Left ventricle myocardium inferior (tissue), 1 donor: ENCODE measurements at regions not wholly inside any gene's neighbourhood (a gene's known extent, or its start where the extent isn't known, plus 50 kb on each side); places are given as distances from the start of the nearest gene placed in this dataset.

Experiments used
- DNase-seq: peaks from one replicate; pipeline ENCODE4 v3.0.0-alpha.2; 2020
- H3K27ac ChIP-seq: fragments of 200-600 bp; replicated peaks from 2 replicates; pipeline ENCODE4 v1.8.0; 2021
- H3K27me3 ChIP-seq: fragments of 200-600 bp; 2 replicates; pipeline ENCODE4 v1.8.0; 2021; ENCODE audit warnings: low read depth
- H3K36me3 ChIP-seq: fragments of 200-600 bp; 2 replicates; pipeline ENCODE4 v1.8.0; 2021
- H3K4me1 ChIP-seq: fragments of 200-600 bp; 2 replicates; pipeline ENCODE4 v1.8.0; 2021
- H3K4me3 ChIP-seq: fragments of 200-600 bp; 2 replicates; pipeline ENCODE4 v1.8.0; 2021; ENCODE audit warnings: mild to moderate bottlenecking, moderate library complexity
- H3K9me3 ChIP-seq: fragments of 200-600 bp; replicated peaks from 2 replicates; pipeline ENCODE4 v1.8.0; 2021
- CTCF ChIP-seq: fragments of 200-600 bp; IDR thresholded peaks from 2 replicates; pipeline ENCODE4 v1.8.0; 2021; ENCODE audit warnings: antibody characterized with exemption, mild to moderate bottlenecking, borderline replicate concordance
- intact Hi-C: fragments of 100-400 bp; cut with micrococcal nuclease; formaldehyde crosslinking; loops from one replicate; pipeline ENCODE4 v1.11.0; 2022
- donor health status: DM: no; HTN: yes; CAD: no; lungs with severe emphysema.

DNA sequence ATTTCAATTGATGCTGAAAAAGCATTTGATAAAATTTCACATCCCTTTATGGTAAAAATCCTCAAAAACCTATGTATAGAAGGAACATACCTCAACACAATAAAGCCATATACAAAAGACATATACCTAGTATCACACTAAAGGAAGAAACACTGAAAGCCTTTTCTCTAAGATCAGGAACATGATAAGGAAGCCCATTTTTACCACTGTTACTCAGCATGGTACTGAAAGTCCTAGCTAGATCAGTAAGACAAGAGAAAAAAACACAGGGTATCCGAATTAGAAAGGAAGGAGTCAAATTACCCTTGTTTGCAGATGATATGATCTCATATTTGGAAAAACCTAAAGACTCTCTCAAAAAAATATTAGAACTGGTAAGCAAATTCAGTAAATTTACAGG is 350.2 kb upstream of the PDE4D start:
- intact Hi-C loops = no loop called here
- H3K27me3 ChIP-seq = no peaks in the 10 kb centered on the region
- no peaks in the 10 kb centered on the region for H3K36me3 ChIP-seq
- H3K4me3 ChIP-seq = no peak overlapping the region
- no peak for TF ChIP-seq CTCF
- H3K4me1 ChIP-seq = no peaks in the 10 kb centered on the region
- H3K27ac ChIP-seq = no peak overlapping the region
- peaks cover 61% of the 10 kb centered on the region for H3K9me3 ChIP-seq
- DNase-seq = no peak

DNA sequence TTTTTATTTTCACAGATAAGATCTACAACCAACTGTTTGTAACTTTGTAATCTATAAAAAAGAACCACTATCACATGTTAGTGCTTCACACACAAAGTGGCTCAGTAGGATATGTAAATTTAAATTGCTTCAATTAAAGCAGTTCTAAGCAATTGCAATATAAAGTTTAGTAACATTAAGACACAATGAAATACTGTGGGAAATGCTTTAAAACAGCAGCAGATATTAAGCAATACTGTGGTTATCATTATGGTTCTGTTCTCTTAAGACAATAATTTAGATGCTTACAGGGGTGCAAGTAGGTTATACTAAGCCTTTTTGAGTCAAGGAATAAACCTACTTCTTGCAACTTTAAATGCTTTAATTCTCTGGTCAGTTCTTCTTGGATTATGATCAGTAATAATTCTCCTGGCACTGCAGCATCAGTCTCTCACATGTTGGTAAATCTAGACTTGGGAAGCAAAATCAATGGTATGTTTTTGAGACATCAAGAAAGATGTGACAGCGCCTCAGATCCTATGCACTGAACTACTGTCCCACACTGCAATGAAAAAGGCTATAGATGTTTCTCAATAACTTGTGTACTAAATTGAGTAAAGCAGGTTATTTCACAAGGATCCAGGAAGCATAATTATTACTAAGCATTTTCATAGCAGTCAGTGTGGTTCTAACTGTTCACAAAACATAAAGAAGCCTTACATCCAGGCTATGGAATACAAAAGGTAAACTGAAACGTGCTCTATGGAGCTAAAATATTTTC is 338.7 kb upstream of the PDE4D start:
- H3K36me3 ChIP-seq = no peaks in the 10 kb centered on the region
- intact Hi-C loops = no loop called here
- no peak overlapping the region for H3K27ac ChIP-seq
- H3K4me3 ChIP-seq = no peak overlapping the region
- H3K4me1 ChIP-seq = no peaks in the 10 kb centered on the region
- DNase-seq = no peak
- H3K27me3 ChIP-seq = no peaks in the 10 kb centered on the region
- no peak for TF ChIP-seq CTCF
- peaks cover 4% of the 10 kb centered on the region for H3K9me3 ChIP-seq

- no peak overlapping the region for H3K27ac ChIP-seq
- intact Hi-C loops = no loop called here
- H3K9me3 ChIP-seq = no peaks in the 10 kb centered on the region
- DNase-seq = no peak
- H3K4me3 ChIP-seq = no peak overlapping the region
- H3K36me3 ChIP-seq = no peaks in the 10 kb centered on the region
- H3K4me1 ChIP-seq = no peaks in the 10 kb centered on the region
- no peaks in the 10 kb centered on the region for H3K27me3 ChIP-seq
- no peak for TF ChIP-seq CTCF
Measured at GRCh38 chr5:60230456-60230855, 336.9 kb upstream of the PDE4D start.

DNA sequence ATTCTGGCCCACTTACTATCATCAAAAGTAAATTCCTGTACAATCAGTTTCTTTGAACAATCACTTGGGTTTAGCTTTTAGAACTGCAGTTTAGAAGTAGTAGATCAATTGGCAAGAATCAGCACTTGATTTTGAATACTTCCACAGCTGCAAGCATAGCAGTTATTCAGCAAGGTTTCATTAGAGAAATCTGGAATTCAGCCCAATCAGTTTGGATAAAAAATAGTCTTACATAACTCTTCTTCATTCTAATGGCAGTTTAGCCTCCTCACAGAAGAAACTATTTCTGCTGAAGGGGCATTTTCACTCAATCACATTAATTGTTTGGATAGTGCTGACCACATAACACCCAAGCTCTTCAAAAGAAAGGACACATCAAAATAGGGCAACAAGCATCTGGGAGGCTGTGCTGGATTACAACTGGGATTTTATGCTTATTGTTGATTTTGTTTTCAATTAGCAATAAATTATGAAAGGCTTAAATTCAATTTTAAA is 336.2 kb upstream of the PDE4D start:
- no peak overlapping the region for H3K4me3 ChIP-seq
- H3K27me3 ChIP-seq = no peaks in the 10 kb centered on the region
- TF ChIP-seq CTCF = no peak
- H3K4me1 ChIP-seq = no peaks in the 10 kb centered on the region
- no peaks in the 10 kb centered on the region for H3K36me3 ChIP-seq
- no peak for DNase-seq
- H3K9me3 ChIP-seq = no peaks in the 10 kb centered on the region
- intact Hi-C loops = no loop called here
- no peak overlapping the region for H3K27ac ChIP-seq

GRCh38 chr5:60228676-60229075 is 335.1 kb upstream of the PDE4D start:
- Histone ChIP-seq H3K9me3 (no peaks in the 10 kb centered on the region), H3K4me3 (no peak overlapping the region)

More at GRCh38 chr5:60228676-60229075, 335.1 kb upstream of the PDE4D start:
- TF ChIP-seq CTCF = no peak
- intact Hi-C loops = no loop called here
- Histone ChIP-seq H3K27me3 (no peaks in the 10 kb centered on the region), H3K27ac (no peak overlapping the region), H3K36me3 (no peaks in the 10 kb centered on the region), H3K4me1 (no peaks in the 10 kb centered on the region)
- no peak for DNase-seq
